ENCODE measurements at regions not wholly inside any gene's neighbourhood (a gene's known extent, or its start where the extent isn't known, plus 50 kb on each side); places are given as distances from the start of the nearest gene placed in this dataset.

DNA sequence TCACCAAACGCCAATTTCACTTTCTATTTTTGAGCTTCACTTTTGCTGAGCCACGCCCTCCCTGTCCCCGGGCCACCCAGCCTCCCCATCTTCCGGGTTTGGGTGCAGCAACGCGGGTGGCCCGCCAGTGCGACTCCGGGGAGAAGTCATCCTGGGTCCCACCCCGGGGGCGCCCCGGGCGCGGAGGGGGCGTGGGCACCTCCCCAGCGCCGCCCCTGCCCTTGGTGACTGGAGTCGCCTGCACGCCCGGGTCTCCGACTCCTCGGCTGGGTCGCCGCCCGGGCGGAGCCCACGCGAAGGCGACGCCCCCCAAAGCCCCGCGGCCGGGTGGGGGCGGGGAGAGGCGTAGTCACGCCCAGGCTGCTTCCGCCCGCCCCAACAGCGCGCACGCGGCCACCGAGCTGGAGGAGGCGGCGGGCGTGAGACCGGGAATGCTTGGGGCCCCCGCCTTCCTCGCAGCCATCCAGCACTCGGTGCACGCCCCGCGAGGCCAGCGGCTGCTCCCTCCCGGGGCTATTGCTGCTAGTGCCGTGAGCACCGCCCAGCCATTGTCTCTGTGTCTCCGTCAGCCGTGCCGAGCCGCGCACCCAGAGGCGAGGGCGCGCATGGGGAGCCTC lies 362.1 kb upstream of the AMELY start:
- Histone ChIP-seq H3K4me3 (peak overlapping the region; percentile 63), H3K9me3 (no peaks in the 10 kb centered on the region), H3K27me3 (no peaks in the 10 kb centered on the region), H3K36me3 (no peaks in the 10 kb centered on the region), H3K27ac (peak overlapping the region; percentile 83), H3K4me1 (no peaks in the 10 kb centered on the region)
- ATAC-seq (peak; percentile 91), DNase-seq (peak; percentile 91)
- intact Hi-C loops (cut with DNase I), result no loop called here
- TF ChIP-seq, protein P1, sequence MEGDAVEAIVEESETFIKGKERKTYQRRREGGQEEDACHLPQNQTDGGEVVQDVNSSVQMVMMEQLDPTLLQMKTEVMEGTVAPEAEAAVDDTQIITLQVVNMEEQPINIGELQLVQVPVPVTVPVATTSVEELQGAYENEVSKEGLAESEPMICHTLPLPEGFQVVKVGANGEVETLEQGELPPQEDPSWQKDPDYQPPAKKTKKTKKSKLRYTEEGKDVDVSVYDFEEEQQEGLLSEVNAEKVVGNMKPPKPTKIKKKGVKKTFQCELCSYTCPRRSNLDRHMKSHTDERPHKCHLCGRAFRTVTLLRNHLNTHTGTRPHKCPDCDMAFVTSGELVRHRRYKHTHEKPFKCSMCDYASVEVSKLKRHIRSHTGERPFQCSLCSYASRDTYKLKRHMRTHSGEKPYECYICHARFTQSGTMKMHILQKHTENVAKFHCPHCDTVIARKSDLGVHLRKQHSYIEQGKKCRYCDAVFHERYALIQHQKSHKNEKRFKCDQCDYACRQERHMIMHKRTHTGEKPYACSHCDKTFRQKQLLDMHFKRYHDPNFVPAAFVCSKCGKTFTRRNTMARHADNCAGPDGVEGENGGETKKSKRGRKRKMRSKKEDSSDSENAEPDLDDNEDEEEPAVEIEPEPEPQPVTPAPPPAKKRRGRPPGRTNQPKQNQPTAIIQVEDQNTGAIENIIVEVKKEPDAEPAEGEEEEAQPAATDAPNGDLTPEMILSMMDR (IDR thresholded peaks at IDR 0.05), result no peak

DNA sequence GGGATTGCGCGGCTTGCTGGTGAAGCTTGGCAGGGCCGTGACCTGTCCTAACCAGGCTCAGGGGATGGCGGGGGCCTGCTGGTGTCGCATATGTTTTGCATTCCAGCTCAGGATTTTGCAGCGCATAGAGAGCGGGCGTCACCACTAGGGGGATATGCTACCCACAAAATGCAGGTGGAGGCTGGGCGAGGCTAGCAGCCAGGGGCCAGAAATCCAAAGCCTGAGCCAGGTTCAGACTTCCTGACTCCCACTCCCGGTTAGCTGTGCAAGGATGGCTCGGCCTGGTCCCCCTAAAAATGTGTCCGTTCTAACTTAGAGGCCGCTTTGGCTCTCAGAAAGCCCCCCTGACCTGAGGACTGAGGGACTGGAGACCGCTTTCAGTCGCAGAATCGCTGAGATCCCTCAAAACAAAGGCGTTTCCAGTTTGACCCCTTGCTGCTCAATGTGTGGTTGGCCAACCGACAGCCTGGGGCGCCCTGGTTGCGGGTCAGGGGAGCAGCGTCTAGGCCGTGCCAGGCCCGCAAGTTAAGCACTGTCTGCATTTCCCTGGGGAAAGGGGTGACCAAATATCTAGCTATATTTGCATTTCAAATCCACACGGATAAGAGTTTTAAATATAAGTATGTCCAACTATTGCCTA lies 361.1 kb upstream of the AMELY start:
- H3K4me1 ChIP-seq, result no peaks in the 10 kb centered on the region
- H3K36me3 ChIP-seq, result no peaks in the 10 kb centered on the region
- intact Hi-C loops (cut with DNase I), result no loop called here
- peak overlapping the region; percentile 83 for H3K27ac ChIP-seq
- H3K9me3 ChIP-seq, result no peaks in the 10 kb centered on the region
- TF ChIP-seq, protein P1 (IDR thresholded peaks at IDR 0.05), result peak; percentile 42
- H3K4me3 ChIP-seq, result peak overlapping the region; percentile 63
- peak; percentile 56 for ATAC-seq
- no peaks in the 10 kb centered on the region for H3K27me3 ChIP-seq
- peak; percentile 79 for DNase-seq

DNA sequence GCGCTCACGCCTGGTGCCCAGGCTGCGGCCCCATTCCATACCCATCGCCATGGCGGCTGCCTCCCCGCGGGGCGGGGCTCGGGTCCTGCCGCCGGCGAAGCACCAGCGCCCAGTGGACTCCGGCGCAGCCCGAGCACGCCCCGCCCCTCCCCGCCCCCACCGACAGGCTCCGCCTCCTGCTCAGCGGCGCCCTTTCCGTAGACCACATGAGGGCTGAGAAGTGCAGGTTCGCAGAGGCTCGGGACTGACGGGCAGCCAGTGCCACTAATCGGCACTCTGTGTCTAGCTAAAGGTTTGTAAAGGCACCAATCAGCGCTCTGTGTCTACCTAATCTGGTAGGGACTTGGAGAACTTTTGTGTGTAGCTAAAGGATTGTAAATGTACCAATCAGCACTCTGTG lies 352.2 kb upstream of the AMELY start:
- Histone ChIP-seq H3K36me3 (no peaks in the 10 kb centered on the region), H3K4me3 (no peak overlapping the region), H3K27ac (no peak overlapping the region), H3K4me1 (no peaks in the 10 kb centered on the region), H3K9me3 (no peaks in the 10 kb centered on the region), H3K27me3 (no peaks in the 10 kb centered on the region)
- DNase-seq (no peak), ATAC-seq (no peak)
- TF ChIP-seq, protein P1 (IDR thresholded peaks at IDR 0.05), result no peak
- intact Hi-C loops (cut with DNase I), result no loop called here

DNA sequence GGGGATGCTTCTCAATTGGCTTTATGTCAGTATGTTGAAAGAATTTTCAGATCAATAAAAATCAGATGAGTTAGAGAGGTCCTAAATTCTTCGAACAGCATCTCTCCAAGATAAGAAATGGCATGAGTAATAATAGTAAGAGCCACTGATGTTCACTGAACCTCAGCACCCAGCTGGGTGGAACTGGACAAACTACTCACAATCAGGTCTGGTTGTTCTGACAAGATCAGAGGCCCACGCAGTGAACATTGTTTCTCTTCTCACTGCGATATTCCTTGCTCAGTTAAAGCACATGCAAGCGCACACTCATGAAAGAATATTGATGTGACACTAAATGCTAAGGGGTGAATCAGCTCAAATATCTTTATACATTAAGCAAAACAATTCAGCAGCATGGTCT lies 351.0 kb upstream of the AMELY start:
- no peaks in the 10 kb centered on the region for H3K27me3 ChIP-seq
- no peak overlapping the region for H3K4me3 ChIP-seq
- ATAC-seq (no peak), DNase-seq (no peak)
- no peaks in the 10 kb centered on the region for H3K9me3 ChIP-seq
- no peaks in the 10 kb centered on the region for H3K4me1 ChIP-seq
- H3K27ac ChIP-seq, result no peak overlapping the region
- TF ChIP-seq, protein P1 (IDR thresholded peaks at IDR 0.05), result no peak
- H3K36me3 ChIP-seq, result no peaks in the 10 kb centered on the region
- intact Hi-C loops (cut with DNase I), result no loop called here

DNA sequence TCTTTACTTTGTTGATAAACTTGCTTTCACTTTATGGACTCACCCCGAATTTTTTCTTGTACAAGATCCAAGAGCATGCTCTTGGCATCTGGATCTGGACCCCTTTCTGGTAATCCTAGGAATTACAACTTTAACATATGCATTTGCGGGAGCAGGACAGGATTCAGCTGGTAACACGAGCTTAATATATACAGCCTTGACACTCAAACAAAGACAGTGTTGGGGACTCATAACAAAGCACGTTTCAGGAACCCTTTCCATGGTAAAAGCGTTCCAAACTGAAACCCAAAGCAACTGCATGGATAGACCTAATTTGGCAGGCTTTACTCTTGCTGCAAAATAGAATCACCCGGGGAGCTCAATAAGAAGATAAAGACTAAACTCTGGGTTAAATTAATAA lies 349.7 kb upstream of the AMELY start:
- H3K4me3 ChIP-seq, result no peak overlapping the region
- H3K27me3 ChIP-seq, result no peaks in the 10 kb centered on the region
- no peaks in the 10 kb centered on the region for H3K4me1 ChIP-seq
- ATAC-seq (no peak), DNase-seq (no peak)
- H3K27ac ChIP-seq, result no peak overlapping the region
- H3K9me3 ChIP-seq, result no peaks in the 10 kb centered on the region
- no peaks in the 10 kb centered on the region for H3K36me3 ChIP-seq
- intact Hi-C loops (cut with DNase I), result no loop called here
- TF ChIP-seq, protein P1 (IDR thresholded peaks at IDR 0.05), result no peak
